Glomerular endothelial cell (primary cell): ENCODE measurements at regions not wholly inside any gene's neighbourhood (a gene's known extent, or its start where the extent isn't known, plus 50 kb on each side); places are given as distances from the start of the nearest gene placed in this dataset.

Source experiments
- DNase-seq: peaks from one replicate; pipeline ENCODE4 v3.0.0-alpha.2; 2011; ENCODE audit warnings: low read depth, low spot score; ENCODE audit errors: extremely low read depth

DNA sequence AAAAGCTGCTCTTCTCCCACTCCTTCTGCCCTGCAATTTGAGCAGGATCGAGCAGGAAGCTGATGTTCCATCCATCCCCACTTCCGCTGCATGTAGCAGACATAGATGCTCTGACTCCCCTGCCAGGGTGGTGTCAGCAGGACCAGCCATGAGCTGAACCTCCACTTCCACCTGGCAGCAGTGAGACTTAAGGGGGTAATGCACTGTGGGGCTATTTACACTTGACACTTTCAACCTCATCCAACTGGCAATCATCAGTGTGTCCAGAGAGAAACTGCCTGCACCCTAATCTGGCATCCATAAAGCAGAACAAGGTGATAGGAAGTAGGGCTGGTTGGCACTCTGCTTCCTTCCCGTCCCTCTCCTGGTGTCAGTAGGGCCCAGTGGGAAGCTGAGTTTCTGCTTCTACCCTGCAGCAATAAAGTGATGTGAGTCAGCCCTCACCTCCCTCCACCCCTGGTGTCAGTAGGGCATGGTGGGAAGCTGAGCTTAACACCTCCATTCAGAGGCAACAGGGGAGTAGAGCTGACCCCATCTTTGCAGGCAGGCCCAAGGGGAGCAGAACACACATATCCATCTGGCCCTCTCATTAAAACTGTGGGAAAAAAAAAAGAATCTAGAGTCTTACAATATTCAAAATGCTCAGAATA is 272.3 kb downstream of the PTPRU start:
- no peak for DNase-seq

DNA sequence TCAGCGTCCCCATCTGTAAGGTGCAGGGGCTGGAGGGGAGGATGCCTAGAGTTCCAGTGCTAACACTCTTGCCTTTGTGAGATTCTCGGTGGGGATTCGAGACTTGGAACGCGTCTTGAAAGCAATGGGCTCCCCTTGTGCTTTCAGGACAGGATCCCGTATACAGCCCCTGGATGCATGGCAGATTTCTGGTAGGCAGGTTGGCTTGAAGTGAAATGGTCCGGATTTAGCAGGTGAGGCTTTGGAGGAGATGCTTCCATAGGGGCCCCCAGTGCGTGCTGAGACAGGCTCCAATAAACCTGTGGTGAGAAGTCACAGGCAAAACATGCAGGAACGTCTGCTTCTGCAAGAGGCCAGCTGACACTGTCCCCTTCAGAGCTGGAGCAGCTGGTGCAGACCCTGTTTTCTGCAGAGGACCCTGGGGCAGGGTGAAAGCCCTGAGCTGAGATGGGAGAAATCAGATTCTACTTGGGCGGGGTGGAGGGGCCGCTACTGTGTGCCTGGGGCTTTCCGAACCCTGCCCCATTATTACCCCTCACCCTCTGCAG is 270.4 kb downstream of the PTPRU start:
- DNase-seq, result no peak

DNA sequence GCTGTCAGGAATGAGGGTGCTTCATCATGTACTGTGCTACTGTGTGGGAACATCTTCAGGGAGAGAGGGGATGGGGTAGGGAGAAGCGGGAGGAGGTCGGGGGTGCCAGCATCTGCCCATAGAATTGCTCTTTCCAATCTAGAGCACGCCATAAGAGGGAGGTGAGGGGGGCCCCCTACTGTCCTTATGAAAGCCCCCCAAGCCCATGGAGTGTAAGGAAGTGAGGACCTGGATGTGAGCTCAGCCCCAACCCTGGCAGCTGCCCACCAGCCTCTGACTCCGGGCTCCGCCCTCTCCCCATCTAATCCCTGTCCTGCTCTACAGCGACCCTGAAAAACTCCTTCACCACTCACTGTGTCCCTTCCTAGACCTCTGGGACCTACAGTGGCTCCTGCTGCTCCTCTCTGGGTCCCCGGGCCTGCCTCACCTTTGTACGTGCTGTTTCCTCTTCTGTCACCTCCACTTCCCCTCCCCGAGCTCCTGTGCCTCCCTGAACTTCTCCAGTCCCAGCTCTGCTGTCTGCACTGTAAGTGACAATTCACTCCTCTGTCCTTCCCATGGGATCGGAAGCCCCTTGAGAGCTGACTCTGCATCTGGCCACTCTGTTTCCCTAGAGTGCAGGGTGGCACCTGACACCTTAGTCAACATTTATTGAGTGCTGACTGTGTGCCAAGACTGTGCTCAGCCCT is 269.4 kb downstream of the PTPRU start:
- DNase-seq, result no peak

DNA sequence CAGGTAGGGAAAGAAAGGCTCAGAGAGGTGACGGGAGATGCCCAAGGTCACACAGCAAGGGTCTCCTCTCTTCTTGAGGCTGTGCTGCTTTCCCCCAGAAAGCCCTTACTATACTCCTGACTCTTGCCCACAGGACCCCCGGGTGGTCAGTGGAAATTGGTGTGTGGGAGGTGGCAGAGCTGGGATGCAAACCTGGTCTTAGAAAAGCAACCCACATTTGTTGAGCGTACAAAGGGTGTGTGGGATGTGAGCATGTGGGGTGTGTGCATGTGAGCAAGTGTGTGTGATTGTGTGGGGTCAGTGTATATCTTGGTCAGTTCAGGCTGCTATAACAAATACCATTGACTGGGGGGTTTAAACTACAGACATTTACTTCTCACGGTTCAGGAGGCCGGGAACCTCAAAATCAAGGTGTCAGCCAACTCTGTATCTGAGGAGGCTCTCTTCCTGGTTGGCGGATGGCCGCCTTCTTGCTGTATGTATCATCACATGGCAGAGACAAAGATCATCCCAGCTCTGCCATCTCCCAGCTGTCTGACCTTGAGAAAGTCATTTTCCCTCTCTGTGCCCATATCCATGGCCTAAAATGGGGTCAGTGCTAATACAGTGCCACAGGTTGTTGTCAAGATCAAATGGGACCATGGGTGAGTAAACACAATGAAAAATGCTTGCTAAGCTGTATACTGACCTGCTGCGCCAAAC is 268.5 kb downstream of the PTPRU start:
- no peak for DNase-seq

DNA sequence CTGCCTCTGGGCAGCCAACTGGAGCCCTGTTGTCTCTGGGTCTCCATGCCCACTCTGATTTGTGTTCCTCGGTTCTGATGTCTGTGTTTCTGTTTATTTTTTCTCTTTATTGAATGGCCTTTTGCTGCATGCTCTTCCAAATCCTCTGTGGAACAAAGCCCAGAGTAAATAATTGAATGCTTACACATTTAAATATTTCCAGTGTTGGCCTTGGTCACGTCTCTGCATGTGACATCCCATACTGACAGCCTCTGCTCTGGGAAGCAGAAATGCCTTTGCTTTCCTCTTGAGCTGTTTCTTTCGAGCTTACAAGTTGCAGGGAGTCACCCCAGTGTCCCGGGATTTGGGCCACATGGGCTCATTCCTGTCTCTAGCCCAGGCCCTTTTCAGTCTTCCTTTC is 267.9 kb downstream of the PTPRU start:
- DNase-seq, result no peak

DNA sequence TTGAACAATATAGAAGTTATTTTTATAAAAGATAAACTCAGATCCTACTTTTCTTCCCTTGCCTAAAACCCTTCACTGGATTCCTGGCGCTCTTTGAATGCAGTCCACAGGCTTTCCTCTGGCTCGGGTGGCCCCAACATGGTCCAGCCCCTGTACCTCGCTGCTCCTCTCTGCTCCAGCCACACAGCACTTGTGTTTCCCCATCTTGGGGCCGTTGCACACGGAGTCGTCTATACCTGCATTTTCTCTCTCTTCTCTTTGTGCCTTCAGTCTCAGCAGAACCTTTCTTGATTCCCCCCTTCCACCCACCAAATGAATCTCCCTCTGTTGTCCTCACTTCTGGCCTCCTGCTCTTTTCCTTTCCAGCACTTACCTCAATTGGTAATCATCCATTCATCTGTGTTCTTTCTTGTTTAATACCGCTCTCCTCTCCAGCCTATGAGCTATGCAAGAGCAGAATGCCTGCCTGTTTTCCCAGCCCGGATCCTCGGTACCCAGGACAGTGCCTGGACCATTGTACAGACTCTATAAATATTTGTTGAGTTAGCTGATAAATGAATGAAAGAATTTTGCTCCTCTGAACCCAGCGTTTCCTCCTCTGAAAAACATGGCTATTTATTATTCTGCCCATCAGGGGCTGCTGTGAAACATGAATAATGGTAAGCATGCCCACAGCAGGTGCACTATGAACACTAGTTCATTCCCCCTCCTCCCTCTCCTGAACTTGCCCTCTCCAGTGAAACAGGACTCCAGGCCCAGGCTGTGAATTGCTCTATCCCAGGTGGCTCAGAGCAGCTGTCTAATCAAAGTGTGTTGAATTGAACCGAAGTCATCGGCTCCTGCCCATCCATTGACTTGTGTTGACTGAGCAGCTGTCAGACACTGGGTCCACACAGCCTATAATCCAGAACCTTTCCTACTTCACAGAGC is 266.9 kb downstream of the PTPRU start:
- no peak for DNase-seq

DNA sequence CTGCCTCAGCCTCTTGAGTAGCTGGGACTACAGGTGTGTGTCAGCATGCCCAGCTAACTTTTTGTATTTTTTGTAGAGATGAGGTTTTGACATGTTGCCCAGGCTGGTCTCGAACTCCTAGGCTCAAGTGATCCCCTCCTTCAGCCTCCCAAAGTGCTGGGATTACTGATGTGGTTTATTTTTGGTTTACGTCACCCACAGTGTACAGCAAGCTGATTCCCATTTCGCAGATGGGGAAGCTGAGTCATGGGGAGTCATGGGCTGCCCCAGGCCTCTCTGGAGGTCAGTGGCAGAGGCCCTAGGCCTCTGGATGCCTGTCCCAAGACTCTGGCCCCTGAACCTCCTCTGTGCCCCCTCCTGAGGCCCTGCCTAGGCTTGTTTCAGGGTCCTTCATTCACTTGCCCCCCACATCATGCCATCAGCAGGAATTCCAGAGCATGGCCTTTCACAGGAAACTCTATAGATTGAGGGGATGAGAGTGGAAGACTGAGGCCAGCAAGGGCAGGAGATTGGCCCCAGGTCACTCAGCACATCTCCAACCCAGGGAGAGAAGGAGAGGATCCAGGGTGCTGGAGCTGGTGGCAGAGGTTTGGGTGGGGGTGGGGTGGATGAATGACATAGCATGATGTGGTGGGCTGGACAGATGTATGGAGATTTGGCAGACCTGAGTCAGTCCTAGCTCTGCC is 266.0 kb downstream of the PTPRU start:
- DNase-seq, result no peak

DNA sequence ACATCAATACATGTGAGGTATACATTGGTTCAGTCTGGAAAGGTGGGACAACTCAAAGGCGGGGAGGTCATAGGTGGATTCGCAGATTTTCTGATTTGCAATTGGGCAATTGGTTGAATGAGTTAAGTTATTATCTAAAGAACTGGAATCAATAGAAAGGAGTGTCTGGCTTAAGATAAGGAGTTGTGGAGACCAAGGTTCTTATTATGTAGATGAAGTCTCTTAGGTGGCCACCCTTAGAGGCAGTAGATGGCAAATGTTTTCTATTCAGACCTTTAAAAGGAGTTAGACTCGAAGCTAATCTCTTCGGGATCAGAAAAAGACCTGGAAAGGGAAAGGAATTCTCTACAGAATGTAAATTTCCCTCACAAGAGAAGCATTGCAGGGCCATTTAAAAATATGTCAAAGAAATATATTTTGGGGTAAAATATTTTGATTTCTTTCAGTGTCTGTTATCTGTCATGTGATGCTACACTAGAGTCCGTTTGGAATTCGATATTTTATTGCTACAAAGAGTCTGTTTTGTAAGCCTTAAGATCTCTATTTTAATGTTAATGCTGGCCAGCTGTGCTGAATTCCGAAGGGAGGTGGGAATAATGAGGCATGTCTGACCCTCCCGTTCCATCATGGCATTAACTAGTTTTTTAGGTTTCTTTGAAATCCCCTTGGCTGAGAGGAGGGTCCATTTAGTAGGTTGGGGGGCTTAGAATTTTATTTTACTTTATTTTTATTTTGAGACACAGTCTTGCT is 265.1 kb downstream of the PTPRU start:
- no peak for DNase-seq

DNA sequence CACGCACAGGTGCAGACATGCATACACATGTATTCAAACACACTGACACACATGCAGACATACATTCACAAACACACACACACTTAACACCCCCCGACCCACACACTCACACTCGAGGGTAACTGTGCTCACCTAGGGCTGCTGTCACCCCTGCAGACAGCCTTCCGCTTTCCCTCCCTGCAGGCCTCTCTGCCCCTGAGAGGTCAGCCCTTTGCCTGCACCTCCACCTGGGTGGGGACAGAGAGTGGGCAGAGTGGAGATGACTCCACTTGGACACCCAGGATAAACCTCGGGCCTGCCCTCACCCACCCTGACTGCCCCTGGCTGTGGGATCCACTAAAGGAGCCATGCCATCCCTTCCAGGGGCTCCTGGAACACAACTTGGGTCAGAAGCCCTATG is 264.3 kb downstream of the PTPRU start:
- DNase-seq, result no peak

DNA sequence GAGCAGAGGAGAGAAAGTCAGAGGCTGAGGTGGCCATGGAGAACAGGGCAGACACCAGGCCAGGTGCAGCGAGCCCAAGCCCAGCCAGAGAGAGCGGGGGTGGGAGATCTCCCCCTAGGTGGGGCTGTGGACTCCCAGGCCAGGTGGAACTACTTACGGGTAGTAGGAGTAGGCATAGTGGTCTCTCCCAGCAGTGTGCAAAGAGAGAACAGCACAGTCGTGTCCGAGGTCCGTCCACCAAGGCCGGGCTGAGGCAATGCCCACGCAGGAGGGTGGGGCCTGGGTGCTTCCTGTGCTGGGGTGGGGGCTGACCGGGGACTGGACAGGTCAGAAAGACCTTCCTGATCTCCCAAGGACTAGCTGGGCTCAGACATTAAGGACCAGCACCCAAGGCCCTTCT is 263.7 kb downstream of the PTPRU start:
- DNase-seq, result no peak

DNA sequence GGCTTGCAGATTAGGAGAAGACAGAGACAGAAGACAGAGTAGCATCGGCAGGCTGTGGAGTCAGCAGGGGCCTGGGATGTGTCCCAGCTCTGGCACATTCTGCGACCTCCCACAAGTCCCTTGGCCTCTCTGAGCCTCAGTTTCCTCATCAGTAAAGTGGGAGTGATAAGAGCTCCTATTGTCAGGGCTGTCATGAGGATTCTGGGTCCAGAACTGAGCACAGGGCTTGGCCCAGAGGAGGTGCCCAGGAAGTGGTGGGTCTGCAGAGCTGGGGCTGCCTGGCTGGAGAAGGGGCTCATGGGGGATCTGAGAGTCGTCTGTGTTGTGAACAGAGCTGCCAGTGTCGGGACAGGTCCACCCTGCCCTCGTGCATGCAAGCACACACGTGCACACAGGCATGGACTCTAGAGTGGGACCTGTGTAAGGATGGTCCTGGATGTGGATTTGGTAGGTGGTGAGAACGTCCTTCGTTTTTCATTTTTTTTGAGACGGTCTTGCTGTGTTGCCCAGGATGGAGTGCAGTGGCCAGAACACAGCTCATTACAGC is 262.9 kb downstream of the PTPRU start:
- no peak for DNase-seq

DNA sequence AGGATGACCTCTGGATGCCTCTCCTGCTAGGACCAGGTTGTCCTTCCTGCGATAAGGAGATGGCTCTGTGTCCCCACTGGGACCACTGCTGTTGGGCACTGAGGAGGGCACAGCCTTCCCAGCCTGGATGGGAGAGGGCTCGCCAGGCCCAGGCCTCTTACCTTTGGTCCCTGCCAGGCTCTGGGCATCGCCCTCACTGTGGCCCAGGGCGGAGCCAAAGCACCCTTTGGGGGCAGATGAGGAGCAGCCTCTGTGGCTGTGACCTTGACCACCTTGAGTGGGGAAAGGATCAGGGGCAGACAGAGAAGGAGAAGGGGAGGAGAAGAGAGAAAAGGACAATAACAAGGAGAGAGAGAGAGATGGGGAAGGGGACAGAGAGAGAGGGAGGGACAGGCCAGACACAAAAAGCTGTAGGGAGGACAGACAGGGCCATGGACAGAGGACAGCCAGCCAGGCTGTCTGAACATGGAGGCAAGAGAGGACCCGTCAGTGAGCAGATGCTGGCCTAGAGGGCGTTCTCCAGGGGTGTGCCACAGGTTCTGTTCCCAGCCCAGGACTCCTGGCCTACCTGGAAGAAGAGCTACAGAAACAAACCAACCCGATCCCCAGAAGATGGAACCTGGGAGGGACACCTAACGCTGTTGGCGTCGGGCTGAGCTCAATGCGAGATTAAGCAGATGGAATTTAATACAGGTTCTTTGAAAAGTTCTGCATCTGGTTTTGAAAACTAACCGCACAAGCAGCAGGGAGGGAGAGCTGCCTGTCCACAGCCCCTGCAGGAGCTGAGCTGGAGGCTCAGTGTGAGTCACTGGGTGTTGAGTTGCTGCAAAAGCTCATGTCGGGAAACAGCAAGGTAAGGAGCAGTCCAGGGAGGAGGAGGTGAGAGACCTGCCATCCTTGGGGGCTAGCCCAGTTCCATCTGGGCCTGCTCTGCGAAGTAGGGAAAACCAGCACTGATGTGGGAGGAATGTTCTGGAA is 262.1 kb downstream of the PTPRU start:
- no peak for DNase-seq

DNA sequence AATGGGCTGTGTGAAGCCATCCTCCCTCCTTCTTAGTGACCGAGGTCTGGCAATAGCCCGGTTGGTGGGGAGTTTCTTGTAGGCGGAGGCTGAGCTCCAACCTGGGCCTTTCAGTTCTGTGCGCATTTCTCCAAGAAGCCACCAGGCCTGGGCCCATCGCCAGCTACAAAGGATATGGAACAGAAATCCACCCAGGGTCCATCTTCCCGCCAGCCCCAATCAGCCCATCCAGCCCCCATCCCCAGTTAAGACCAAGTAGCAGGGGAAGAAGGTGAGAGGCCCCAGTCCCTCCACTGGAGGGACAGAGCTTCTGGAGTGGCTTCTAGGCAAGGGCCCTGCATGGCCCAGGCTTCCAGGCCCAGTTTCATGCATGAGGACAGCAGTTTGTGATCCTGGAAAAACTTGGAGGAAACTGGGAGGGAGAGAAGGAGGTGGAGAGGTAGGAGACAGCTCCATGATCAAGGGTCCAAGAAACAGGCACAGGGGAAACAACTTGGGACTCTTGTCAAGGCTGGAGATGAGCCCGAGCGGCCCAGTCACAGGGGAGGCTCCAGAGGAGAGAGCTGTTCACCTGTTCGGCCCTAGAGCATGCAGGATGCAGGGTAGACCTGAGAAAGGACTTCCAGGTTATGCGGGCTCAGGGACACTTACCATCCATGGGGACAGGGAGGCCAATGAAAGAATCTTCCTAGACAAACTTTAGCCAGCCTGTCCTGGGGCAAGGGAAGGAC is 261.2 kb downstream of the PTPRU start:
- no peak for DNase-seq

DNA sequence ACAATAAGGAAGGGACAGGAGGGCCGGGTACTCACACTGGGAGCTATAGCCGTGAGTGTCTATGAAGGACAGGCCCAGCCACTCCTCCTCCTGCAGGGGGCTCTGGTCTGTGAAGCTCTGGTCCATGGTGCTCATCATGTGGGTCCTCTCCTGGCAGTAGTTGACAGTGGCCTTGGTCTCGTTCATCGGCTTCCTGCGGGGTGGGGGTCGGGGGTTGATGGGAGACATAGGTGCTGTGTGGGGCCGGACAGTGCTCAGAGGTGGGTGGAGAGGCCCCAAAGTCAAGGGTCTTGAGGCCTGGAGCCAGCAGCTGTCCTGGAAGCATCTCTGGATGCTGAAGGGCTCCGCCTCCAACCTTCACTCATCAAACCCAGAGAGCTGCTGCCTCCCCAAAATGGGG is 260.4 kb downstream of the PTPRU start:
- DNase-seq, result no peak

DNA sequence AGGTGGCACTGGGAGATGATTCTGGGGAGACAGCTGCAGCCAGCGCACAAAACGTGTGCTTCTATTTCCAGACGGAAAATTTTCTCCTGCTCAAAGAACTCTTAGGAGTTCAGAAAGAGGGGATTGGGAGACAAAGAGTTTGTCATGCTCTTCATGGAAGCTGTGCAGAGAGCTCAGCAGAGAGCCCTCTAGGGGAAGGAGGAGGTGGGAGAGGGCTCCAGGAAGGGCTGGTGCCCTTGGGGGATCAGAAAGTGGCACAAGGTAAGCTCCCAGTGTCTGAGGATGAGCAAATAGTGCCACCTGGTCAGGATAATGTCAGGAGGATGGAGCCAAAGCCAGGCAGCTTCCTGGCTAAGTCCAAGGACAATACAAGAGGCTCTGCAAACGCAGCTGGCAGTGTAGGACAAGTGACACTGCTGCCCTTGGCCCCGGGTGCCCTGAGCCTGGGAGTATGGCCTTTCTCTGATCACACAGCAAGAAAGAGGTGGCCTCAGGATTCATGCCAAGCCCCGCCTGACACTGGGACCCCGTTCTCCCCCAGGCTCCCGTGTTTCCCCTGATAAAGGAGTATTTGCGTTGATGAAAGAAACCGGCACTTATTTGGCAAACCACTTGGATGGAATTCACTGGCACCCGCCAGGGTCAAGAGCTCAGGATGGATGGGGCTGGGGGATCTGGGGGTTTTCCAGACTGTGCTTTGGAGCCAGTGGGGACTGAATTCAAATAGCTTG is 254.0 kb downstream of the PTPRU start:
- no peak for DNase-seq

DNA sequence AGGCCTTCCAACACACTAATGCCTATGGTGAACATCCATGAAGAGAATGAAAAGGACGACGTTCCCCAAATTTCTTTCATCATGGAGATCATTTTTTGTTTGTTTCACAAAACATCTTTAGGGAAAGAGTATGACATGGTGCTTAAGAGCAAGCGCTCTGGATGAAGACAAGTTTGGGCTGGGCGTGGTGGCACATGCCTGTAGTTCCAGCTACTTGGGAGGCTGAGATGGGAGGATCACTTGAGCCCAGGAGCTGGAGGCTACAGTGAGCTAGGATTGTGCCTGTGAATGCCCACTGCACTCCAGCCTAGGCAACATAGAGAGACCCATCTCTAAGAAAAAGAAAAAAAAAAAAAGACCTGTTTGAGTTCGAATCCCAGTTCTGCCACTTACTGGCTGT is 253.1 kb downstream of the PTPRU start:
- no peak for DNase-seq
